ENCODE measurements at regions not wholly inside any gene's neighbourhood (a gene's known extent, or its start where the extent isn't known, plus 50 kb on each side); places are given as distances from the start of the nearest gene placed in this dataset.
A peak's percentile ranks its signal among the peaks of the same experiment; 100 is the strongest.

DNA sequence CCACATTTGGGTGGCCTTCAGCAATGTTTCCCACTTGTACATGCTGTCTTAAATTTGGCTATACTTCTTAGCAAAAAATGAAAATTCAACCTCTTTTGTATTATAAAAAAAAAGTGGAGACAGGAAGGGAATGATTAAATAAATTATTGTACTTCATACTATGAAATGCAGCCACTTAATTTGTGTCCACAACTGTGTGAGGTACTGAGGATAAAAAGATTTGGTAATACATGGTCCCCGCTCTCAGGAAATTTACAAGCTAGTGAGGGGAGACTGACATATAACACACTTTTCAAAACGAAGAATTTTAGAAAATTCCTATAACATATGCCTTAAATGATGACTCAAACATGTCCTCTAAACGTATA lies 105.0 kb downstream of the HNRNPD start:
- no peaks in the 10 kb centered on the region for H3K36me3 ChIP-seq (ENCODE audit: insufficient read depth, low read length)
- H3F3A ChIP-seq (ENCODE audit: insufficient read depth, low read length, poor library complexity, severe bottlenecking) = no peaks in the 10 kb centered on the region
- H3K9ac ChIP-seq (ENCODE audit: low read length) = no peak overlapping the region
- no peaks in the 10 kb centered on the region for H3K79me2 ChIP-seq (replicated peaks; ENCODE audit: insufficient read depth, low read length)
- no peak overlapping the region for H2AFZ ChIP-seq (ENCODE audit: low read depth, low read length)
- H3K9me3 ChIP-seq (ENCODE audit: low read length) = no peaks in the 10 kb centered on the region
- no peak overlapping the region for H3K4me3 ChIP-seq (ENCODE audit: low read length)
- H3K4me2 ChIP-seq (ENCODE audit: low read length) = no peak overlapping the region
- H3K27me3 ChIP-seq (ENCODE audit: insufficient read depth, low read depth, low read length) = no peaks in the 10 kb centered on the region
- H3K27ac ChIP-seq (ENCODE audit: low read length) = no peak overlapping the region
- no peak for TF ChIP-seq SMC3 (conservative IDR thresholded peaks at IDR 0.05; ENCODE audit: poor library complexity)
- no peak for TF ChIP-seq RAD21 (conservative IDR thresholded peaks at IDR 0.05)
- TF ChIP-seq TAF1 (IDR thresholded peaks at IDR 0.05; ENCODE audit: low read depth) = no peak
- no peak for TF ChIP-seq EP300 (conservative IDR thresholded peaks at IDR 0.05; ENCODE audit: poor library complexity, severe bottlenecking)
- TF ChIP-seq, protein P1, sequence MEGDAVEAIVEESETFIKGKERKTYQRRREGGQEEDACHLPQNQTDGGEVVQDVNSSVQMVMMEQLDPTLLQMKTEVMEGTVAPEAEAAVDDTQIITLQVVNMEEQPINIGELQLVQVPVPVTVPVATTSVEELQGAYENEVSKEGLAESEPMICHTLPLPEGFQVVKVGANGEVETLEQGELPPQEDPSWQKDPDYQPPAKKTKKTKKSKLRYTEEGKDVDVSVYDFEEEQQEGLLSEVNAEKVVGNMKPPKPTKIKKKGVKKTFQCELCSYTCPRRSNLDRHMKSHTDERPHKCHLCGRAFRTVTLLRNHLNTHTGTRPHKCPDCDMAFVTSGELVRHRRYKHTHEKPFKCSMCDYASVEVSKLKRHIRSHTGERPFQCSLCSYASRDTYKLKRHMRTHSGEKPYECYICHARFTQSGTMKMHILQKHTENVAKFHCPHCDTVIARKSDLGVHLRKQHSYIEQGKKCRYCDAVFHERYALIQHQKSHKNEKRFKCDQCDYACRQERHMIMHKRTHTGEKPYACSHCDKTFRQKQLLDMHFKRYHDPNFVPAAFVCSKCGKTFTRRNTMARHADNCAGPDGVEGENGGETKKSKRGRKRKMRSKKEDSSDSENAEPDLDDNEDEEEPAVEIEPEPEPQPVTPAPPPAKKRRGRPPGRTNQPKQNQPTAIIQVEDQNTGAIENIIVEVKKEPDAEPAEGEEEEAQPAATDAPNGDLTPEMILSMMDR (IDR thresholded peaks at IDR 0.05; ENCODE audit: poor library complexity, severe bottlenecking) = no peak
- no peak for TF ChIP-seq EZH2 (IDR thresholded peaks at IDR 0.05; ENCODE audit: borderline replicate concordance, insufficient read depth, low read length, poor library complexity, severe bottlenecking)
- H3K9me2 ChIP-seq (ENCODE audit: insufficient read depth, low read length) = no peaks in the 10 kb centered on the region
- H4K20me1 ChIP-seq (ENCODE audit: insufficient read depth) = no peaks in the 10 kb centered on the region

DNA sequence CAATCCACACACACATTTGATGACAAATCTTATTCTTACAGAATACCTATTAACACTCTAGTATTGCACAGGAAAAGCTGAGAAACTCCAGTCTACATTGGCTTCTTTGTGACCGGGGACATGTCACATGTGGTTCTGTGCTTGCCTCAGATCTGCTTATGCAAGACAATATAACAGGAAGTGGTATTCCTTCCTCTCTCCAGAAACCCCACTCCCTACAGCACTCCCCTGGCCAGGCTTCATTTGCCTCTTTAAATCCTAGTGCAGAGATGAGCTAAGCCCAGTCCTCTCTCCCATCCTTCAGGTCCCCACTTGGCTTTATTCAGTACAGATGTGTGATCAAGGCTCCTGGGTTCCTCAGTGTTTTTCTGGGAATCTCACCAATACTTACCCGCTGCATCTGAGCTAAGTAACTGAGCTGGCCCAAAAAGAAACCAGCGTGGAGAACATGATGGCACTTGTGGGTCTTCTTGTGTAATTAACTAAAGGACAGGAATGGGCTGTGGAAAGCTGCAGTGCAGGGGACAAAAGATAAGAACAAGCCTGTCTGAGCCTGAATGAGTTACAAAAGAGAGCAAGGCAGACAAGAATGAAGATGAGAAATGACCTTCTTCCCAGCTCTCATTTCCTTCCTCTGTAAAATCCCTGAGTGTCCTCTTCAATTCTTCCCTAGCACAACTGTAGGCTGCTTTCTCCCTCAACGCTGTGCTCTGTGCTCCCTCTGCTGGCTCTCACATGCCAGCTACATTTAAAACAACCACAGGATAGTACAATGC lies 105.6 kb downstream of the HNRNPD start:
- Histone ChIP-seq H3K27ac (ENCODE audit: low read length) (no peak overlapping the region), H3F3A (ENCODE audit: insufficient read depth, low read length, poor library complexity, severe bottlenecking) (no peaks in the 10 kb centered on the region), H3K9me3 (ENCODE audit: low read length) (no peaks in the 10 kb centered on the region), H3K36me3 (ENCODE audit: insufficient read depth, low read length) (no peaks in the 10 kb centered on the region), H3K4me3 (ENCODE audit: low read length) (no peak overlapping the region), H3K4me2 (ENCODE audit: low read length) (no peak overlapping the region), H2AFZ (ENCODE audit: low read depth, low read length) (no peak overlapping the region), H3K9ac (ENCODE audit: low read length) (no peak overlapping the region), H3K79me2 (replicated peaks; ENCODE audit: insufficient read depth, low read length) (no peaks in the 10 kb centered on the region), H4K20me1 (ENCODE audit: insufficient read depth) (no peaks in the 10 kb centered on the region), H3K9me2 (ENCODE audit: insufficient read depth, low read length) (no peaks in the 10 kb centered on the region), H3K27me3 (ENCODE audit: insufficient read depth, low read depth, low read length) (no peaks in the 10 kb centered on the region)
- peak; percentile 98 for TF ChIP-seq SMC3 (conservative IDR thresholded peaks at IDR 0.05; ENCODE audit: poor library complexity)
- TF ChIP-seq, protein P2, sequence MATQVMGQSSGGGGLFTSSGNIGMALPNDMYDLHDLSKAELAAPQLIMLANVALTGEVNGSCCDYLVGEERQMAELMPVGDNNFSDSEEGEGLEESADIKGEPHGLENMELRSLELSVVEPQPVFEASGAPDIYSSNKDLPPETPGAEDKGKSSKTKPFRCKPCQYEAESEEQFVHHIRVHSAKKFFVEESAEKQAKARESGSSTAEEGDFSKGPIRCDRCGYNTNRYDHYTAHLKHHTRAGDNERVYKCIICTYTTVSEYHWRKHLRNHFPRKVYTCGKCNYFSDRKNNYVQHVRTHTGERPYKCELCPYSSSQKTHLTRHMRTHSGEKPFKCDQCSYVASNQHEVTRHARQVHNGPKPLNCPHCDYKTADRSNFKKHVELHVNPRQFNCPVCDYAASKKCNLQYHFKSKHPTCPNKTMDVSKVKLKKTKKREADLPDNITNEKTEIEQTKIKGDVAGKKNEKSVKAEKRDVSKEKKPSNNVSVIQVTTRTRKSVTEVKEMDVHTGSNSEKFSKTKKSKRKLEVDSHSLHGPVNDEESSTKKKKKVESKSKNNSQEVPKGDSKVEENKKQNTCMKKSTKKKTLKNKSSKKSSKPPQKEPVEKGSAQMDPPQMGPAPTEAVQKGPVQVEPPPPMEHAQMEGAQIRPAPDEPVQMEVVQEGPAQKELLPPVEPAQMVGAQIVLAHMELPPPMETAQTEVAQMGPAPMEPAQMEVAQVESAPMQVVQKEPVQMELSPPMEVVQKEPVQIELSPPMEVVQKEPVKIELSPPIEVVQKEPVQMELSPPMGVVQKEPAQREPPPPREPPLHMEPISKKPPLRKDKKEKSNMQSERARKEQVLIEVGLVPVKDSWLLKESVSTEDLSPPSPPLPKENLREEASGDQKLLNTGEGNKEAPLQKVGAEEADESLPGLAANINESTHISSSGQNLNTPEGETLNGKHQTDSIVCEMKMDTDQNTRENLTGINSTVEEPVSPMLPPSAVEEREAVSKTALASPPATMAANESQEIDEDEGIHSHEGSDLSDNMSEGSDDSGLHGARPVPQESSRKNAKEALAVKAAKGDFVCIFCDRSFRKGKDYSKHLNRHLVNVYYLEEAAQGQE (IDR thresholded peaks at IDR 0.05; ENCODE audit: borderline replicate concordance) = no peak
- TF ChIP-seq RAD21 (conservative IDR thresholded peaks at IDR 0.05) = peak; percentile 97
- no peak for TF ChIP-seq MXI1 (conservative IDR thresholded peaks at IDR 0.05; ENCODE audit: poor library complexity, severe bottlenecking)
- TF ChIP-seq EP300 (conservative IDR thresholded peaks at IDR 0.05; ENCODE audit: poor library complexity, severe bottlenecking) = no peak
- TF ChIP-seq EZH2 (IDR thresholded peaks at IDR 0.05; ENCODE audit: borderline replicate concordance, insufficient read depth, low read length, poor library complexity, severe bottlenecking) = no peak
- no peak for TF ChIP-seq TAF1 (IDR thresholded peaks at IDR 0.05; ENCODE audit: low read depth)
- TF ChIP-seq, protein P1 (IDR thresholded peaks at IDR 0.05; ENCODE audit: poor library complexity, severe bottlenecking) = peak; percentile 95
- no peak for TF ChIP-seq POLR2AphosphoS5 (IDR thresholded peaks at IDR 0.05)
